LNCaP clone FGC (cell line): ENCODE measurements at regions not wholly inside any gene's neighbourhood (a gene's known extent, or its start where the extent isn't known, plus 50 kb on each side); places are given as distances from the start of the nearest gene placed in this dataset.

Experiments
- DNase-seq: peaks from one replicate; pipeline ENCODE4 v3.0.0-alpha.2; 2011; ENCODE audit warnings: low read depth
- H3K4me3 ChIP-seq: 2 replicates; pipeline ENCODE4 v1.5.1; 2011; ENCODE audit warnings: mild to moderate bottlenecking, low read depth, low read length, control low read depth
- TF ChIP-seq, protein P1 (sequence below): IDR thresholded peaks from 2 replicates; pipeline ENCODE4 v1.5.1; 2012; ENCODE audit warnings: mild to moderate bottlenecking; ENCODE audit not compliant: control insufficient read depth, insufficient read depth; ENCODE audit errors: extremely low read depth

DNA sequence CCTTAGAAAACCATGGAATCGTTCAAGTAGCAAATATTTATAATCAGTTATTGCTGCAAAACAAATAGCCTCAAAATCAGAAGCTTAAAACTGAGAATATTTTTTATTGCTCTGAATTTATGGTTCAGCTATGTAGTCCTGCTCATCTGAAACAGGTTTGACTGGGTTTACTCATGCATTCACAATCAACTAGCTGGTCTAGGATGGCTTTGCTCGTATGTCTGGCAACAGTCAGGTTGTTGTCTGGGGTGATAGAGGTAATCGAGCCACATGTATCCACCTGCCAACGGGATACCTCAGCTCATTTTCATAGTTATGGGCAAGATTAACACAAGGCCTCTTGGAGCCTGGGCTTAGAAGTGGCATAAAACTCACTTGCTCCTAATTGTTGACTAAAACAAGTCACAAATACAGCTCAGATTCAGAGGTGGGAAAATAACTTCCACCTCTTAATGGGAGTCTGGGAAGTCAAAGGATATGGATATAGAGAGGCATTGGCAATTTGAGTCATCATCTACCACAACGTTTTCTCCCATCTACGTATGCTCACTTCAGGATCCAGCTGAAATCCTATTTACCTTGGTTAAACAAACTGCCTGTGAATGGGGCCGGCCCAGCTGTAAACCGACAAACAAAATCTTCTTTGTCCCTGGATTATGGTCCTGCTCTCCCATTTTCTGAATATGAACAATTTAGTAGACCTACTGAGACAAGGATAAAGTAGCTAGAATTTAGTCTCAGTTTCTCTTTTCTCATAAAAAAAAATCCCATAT, 54.5 kb upstream of the TENT5A start:
- TF ChIP-seq, protein P1, sequence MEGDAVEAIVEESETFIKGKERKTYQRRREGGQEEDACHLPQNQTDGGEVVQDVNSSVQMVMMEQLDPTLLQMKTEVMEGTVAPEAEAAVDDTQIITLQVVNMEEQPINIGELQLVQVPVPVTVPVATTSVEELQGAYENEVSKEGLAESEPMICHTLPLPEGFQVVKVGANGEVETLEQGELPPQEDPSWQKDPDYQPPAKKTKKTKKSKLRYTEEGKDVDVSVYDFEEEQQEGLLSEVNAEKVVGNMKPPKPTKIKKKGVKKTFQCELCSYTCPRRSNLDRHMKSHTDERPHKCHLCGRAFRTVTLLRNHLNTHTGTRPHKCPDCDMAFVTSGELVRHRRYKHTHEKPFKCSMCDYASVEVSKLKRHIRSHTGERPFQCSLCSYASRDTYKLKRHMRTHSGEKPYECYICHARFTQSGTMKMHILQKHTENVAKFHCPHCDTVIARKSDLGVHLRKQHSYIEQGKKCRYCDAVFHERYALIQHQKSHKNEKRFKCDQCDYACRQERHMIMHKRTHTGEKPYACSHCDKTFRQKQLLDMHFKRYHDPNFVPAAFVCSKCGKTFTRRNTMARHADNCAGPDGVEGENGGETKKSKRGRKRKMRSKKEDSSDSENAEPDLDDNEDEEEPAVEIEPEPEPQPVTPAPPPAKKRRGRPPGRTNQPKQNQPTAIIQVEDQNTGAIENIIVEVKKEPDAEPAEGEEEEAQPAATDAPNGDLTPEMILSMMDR, result no peak
- peak; percentile 54 for DNase-seq

DNA sequence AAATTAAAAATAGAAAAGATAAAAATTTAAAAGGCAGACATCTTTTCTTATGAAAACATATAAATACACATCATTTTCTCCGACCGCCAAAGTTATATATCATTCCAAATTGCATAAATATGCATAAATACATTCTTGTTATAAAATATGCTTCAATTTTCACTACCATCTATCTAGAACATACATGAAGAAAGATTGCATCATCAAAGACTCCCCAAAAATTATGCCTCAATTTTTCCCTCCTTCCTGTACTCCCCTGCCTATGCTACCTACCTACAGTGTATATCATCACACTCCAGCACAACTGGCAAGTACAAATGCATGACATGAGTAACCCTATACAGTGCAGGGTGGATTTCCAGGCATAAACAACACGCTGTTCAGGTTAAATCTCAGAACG, 49.9 kb upstream of the TENT5A start:
- TF ChIP-seq, protein P1, result no peak
- H3K4me3 ChIP-seq, result no peak overlapping the region
- DNase-seq, result no peak

More for the DNA sequence above, 54.5 kb upstream of the TENT5A start:
- no peak overlapping the region for H3K4me3 ChIP-seq
